ENCODE measurements at regions not wholly inside any gene's neighbourhood (a gene's known extent, or its start where the extent isn't known, plus 50 kb on each side); places are given as distances from the start of the nearest gene placed in this dataset.

GRCh38 chr14:58813745-58814144, 176.0 kb downstream of the DACT1 start:
- Histone ChIP-seq H2AFZ (ENCODE audit: low read length) (no peak overlapping the region), H3K9me3 (ENCODE audit: low read length) (no peaks in the 10 kb centered on the region), H3K4me3 (replicated peaks in 1 of 3; ENCODE audit: insufficient read depth in 1 of 3, low read depth in 2 of 3, low read length in 3 of 3) (no peak overlapping the region; a peak in 1 of 6 replicates), H3K79me2 (ENCODE audit: insufficient read depth, low read length) (no peaks in the 10 kb centered on the region), H3K27me3 (ENCODE audit: control insufficient read depth in 1 of 2, insufficient read depth in 2 of 2, low read length in 2 of 2) (no peaks in the 10 kb centered on the region), H4K20me1 (ENCODE audit: insufficient read depth, low read length) (no peaks in the 10 kb centered on the region), H3K9ac (ENCODE audit: insufficient read depth, low read depth, low read length) (no peak overlapping the region), H3K4me2 (ENCODE audit: low read depth, low read length) (no peak overlapping the region), H3K4me1 (ENCODE audit: insufficient read depth, low read length) (peaks cover 7% of the 10 kb centered on the region; the same call in 1 of the 2 replicates), H3K36me3 (replicated peaks in 1 of 2; ENCODE audit: control insufficient read depth in 1 of 2, insufficient read depth in 2 of 2, low read length in 2 of 2) (no peaks in the 10 kb centered on the region), H3K27ac (ENCODE audit: extremely low read length, insufficient read depth, low read length) (no peak overlapping the region)
- ChIA-PET POLR2A (no interaction called here), CTCF (ENCODE audit: low intra/inter-chr PET ratio, low total read pairs) (no interaction called here)
- 2% methylated on average over 2 of the region's 2 CpGs for WGBS (ENCODE audit: low lambda C conversion rate)
- ATAC-seq (no peak), FAIRE-seq (no peak), DNase-seq (ENCODE audit: low spot score) (peak; percentile 6)
- intact Hi-C loops (cut with micrococcal nuclease; ENCODE audit: unreplicated experiment) (no loop called here), in situ Hi-C loops (cut with HindIII; ENCODE audit: extremely low pct_ligation_motif_present, low pct_unique_long_range_greater_than_20kb) (no loop called here)
- TF ChIP-seq ZNF784 (CRISPR knock-in tag; IDR thresholded peaks at IDR 0.05; ENCODE audit: borderline replicate concordance): no peak
- peak; percentile 94 for TF ChIP-seq ZNF12 (CRISPR knock-in tag; IDR thresholded peaks at IDR 0.05)
- no TSS peak for BruUV-seq (replicated peaks)

- ChIA-PET POLR2A (no interaction called here), CTCF (ENCODE audit: low intra/inter-chr PET ratio, low total read pairs) (no interaction called here)
- no peak for ATAC-seq
These were observed 176.7 kb downstream of the DACT1 start for GRCh38 chr14:58814466-58814865.

More at GRCh38 chr14:58814466-58814865, 176.7 kb downstream of the DACT1 start:
- H3K4me3 ChIP-seq (replicated peaks in 1 of 3; ENCODE audit: insufficient read depth in 1 of 3, low read depth in 2 of 3, low read length in 3 of 3): no peak overlapping the region
- no peak overlapping the region for H3K4me2 ChIP-seq (ENCODE audit: low read depth, low read length)
- no peak overlapping the region for H3K27ac ChIP-seq (ENCODE audit: extremely low read length, insufficient read depth, low read length)
- no peak overlapping the region for H2AFZ ChIP-seq (ENCODE audit: low read length)
- intact Hi-C loops (cut with micrococcal nuclease; ENCODE audit: unreplicated experiment): no loop called here
- TF ChIP-seq ZNF788 (CRISPR knock-in tag; IDR thresholded peaks at IDR 0.05; ENCODE audit: borderline replicate concordance) (no peak), GLI4 (CRISPR knock-in tag; IDR thresholded peaks at IDR 0.05; ENCODE audit: borderline replicate concordance) (no peak), NFE2L2 (IDR thresholded peaks at IDR 0.05; ENCODE audit: low read length) (no peak), SMAD9 (CRISPR knock-in tag; IDR thresholded peaks at IDR 0.05) (no peak), KDM5A (IDR thresholded peaks at IDR 0.05; ENCODE audit: borderline replicate concordance, low read length) (no peak), ETV6 (CRISPR knock-in tag; conservative IDR thresholded peaks at IDR 0.05) (no peak), ZNF687 (CRISPR knock-in tag; IDR thresholded peaks at IDR 0.05) (no peak)
- TF ChIP-seq, protein P1, sequence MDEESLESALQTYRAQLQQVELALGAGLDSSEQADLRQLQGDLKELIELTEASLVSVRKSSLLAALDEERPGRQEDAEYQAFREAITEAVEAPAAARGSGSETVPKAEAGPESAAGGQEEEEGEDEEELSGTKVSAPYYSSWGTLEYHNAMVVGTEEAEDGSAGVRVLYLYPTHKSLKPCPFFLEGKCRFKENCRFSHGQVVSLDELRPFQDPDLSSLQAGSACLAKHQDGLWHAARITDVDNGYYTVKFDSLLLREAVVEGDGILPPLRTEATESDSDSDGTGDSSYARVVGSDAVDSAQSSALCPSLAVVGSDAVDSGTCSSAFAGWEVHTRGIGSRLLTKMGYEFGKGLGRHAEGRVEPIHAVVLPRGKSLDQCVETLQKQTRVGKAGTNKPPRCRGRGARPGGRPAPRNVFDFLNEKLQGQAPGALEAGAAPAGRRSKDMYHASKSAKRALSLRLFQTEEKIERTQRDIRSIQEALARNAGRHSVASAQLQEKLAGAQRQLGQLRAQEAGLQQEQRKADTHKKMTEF (CRISPR knock-in tag; IDR thresholded peaks at IDR 0.05): no peak
- no peak overlapping the region for H3K9ac ChIP-seq (ENCODE audit: insufficient read depth, low read depth, low read length)
- H4K20me1 ChIP-seq (ENCODE audit: insufficient read depth, low read length): no peaks in the 10 kb centered on the region
- H3K9me3 ChIP-seq (ENCODE audit: low read length): no peaks in the 10 kb centered on the region
- in situ Hi-C loops (cut with HindIII; ENCODE audit: extremely low pct_ligation_motif_present, low pct_unique_long_range_greater_than_20kb): no loop called here
- FAIRE-seq: no peak
- no peaks in the 10 kb centered on the region for H3K36me3 ChIP-seq (replicated peaks in 1 of 2; ENCODE audit: control insufficient read depth in 1 of 2, insufficient read depth in 2 of 2, low read length in 2 of 2)
- H3K79me2 ChIP-seq (ENCODE audit: insufficient read depth, low read length): no peaks in the 10 kb centered on the region
- no peaks in the 10 kb centered on the region for H3K27me3 ChIP-seq (ENCODE audit: control insufficient read depth in 1 of 2, insufficient read depth in 2 of 2, low read length in 2 of 2)
- 93% methylated on average over 3 of the region's 3 CpGs for WGBS (ENCODE audit: low lambda C conversion rate)
- DNase-seq (ENCODE audit: low spot score): no peak
- BruUV-seq (replicated peaks): no TSS peak
- peaks cover 7% of the 10 kb centered on the region; the same call in 1 of the 2 replicates for H3K4me1 ChIP-seq (ENCODE audit: insufficient read depth, low read length)

Data from HepG2 (cell line).